T-helper 22 cell (primary cell): ENCODE measurements at regions not wholly inside any gene's neighbourhood (a gene's known extent, or its start where the extent isn't known, plus 50 kb on each side); places are given as distances from the start of the nearest gene placed in this dataset.

Source experiments
- DNase-seq: peaks from one replicate; pipeline ENCODE4 v3.0.0-alpha.2; 2020; ENCODE audit warnings: low read depth

- DNase-seq = no peak
Measured at GRCh38 chr4:188197566-188197965, 58.3 kb downstream of the TRIML1 start.

DNA sequence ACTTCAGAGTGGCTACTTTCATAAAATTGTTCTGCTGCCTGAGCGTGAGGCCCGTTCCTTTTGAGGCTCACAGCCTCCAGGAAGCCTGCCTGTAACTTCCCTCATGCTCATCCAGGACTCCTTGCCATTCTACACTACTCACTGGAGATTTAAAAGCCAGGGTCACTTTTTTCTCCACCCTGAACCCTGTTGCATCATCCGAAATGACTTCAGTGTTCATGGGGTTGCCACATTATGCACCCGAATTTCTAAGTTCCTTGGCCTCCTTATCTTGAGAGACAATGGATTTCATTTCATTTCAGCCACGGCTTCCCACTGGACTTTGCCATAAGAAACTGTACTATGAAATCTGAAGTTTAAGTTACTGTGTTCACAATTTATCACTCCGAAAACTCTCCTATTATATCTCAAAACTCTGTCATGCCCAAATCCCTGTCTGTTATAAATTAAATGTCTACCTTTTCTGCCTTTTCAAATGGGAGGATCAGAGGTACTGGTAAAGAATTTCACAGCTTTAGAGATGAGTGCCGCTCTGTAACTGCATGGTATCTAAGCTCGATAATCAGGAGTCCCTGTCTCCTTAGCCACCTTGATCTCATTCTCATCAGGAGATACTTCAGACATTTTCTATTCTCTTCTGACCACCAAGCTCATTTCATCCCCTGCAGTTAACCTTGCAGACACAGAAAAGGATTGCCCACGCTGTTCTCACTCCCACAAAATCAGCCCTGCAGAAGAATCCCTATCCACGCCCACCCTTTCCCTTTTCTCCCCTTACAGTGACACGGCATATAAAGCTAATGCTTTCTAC, 59.9 kb downstream of the TRIML1 start:
- no peak for DNase-seq

GRCh38 chr4:188201851-188202250, 62.6 kb downstream of the TRIML1 start:
- no peak for DNase-seq

DNA sequence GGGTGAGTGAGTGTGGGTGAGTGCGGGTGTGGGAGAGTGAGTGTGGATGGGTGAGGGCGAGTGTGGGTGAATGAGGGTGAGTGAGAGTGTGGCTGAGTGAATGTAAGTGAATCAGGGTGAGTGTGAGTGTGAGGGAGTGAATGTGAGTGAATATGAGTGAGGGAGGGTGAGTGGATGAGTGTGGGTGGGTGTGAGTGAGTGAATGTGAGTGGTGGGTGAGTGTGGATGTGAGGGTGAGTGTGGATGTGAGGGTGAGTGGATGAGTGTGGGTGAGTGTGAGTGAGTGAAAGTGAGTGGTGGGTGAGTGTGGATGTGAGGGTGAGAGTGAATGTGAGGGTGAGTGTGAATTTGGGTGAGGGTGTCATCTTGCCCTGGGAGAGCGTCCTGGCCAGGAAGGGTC, 67.5 kb downstream of the TRIML1 start:
- no peak for DNase-seq

GRCh38 chr4:188214861-188215260, 75.6 kb downstream of the TRIML1 start:
- no peak for DNase-seq

- no peak for DNase-seq
Measured at GRCh38 chr4:188218392-188218791, 79.2 kb downstream of the TRIML1 start.

GRCh38 chr4:188220006-188220405, 80.8 kb downstream of the TRIML1 start:
- no peak for DNase-seq

GRCh38 chr4:188221090-188221489, 81.8 kb downstream of the TRIML1 start:
- DNase-seq = no peak

DNA sequence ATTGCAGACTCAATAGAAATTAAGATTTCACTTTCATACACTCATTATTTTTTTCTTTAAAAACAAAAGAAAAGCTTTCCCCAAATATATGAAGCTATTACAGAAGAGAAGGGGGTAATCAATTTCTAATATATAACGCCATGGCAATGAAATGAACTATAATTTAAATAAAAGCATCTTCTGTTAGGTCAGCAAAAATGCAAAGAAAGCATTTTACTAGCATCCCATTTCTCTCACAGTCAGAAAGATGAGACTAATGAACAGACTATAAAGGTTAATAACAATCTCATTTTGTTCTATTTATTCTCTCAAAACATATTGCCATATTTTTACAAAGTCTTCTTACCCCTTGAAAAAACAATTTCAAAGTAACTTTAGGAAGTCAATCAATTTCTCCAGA, 89.0 kb downstream of the TRIML1 start:
- no peak for DNase-seq

DNA sequence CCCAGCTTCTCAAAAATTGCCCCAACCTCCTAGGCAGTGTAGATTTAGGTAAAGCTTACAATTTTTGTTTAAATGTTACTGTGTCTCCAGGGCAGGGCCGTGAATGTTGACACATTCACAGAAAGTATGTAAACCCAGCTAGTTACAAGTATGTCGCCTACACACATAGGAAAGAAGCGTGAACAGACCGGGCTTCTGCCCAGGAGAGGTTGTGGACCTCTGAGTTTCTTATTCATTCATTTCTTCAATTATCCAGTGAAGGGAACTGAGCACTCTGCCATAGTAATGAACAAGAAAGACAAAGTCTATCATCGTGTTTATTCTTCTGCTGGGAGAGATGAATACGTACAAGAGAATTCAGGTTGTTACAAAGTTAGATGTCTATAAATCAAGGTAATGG, 93.2 kb downstream of the TRIML1 start:
- DNase-seq = no peak

DNA sequence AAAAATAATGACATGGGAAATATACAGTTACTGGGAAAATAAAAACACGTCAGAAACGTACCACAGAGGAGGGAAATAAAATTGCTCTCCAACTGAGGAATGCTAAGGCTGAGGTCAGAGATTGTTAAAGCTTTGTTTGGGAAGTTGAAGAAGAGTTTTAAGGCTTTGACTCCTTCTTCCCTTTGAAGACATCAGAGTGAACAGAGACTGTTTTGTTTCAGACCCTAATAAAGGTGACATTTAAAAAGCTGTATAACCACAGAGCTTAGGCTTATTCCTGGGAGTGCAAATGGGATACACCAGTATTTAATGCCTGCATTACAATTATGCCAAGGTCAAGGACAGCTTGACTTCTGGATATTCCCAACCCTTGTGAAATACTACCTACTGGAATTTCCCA, 102.8 kb downstream of the TRIML1 start:
- DNase-seq = no peak

DNA sequence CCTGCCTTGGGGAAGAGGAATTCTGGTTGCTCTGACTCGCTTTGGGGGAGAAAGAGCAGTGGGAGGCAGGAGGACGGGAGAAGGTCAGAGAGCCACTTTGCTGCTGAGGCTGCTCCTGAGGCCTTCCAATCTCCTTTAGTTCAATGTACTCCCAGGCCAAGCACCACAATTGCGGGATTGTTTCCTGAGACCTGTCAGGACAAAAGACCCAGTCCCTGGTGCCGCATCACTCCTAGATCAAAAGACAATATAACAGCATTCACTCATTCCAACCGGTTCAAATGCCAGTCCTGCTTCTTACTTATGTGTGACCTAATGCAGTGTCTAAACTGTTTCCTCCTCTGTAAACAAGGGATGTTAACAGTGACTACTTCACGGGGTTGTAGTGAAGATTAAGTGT, 106.4 kb downstream of the TRIML1 start:
- no peak for DNase-seq

- DNase-seq = no peak
Measured at GRCh38 chr4:188246488-188246887, 107.2 kb downstream of the TRIML1 start.

DNA sequence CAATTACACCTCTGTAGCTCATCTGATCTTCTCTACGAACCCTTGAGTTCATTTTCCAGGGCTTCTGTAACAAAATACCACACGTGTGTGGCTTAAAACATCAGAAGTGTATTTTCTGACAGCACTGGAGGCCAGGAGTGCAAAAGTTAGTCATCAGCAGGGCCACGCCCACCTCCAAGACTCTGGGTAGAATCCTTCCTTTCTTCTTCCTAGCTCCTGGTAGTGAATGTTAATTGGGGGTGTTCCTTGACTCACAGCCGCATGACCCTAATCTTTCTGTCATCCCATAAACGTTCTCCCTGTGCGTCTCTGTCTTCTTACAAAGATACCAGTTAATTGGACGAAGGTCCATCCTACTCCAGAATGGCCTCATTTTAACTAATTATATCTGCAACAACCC, 115.0 kb downstream of the TRIML1 start:
- no peak for DNase-seq

DNA sequence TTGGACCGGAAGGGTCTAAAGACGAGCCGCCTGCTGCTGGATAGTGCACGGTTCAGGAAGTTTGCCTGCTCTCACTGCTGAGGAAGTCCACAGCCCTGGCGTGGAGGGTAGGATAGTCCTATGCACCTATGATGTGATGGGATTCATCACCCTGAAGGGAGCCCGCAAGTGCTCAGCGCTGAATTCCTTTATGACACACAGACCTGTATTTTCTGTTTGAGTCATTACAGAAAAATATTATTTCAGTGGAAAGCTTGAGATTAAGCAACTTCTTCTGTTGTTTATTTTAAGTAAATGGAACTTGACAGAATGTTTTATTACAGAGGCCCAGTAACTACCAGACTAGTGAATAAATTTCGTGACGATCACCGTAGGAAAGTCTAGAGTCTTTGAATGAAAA, 123.2 kb downstream of the TRIML1 start:
- no peak for DNase-seq

DNA sequence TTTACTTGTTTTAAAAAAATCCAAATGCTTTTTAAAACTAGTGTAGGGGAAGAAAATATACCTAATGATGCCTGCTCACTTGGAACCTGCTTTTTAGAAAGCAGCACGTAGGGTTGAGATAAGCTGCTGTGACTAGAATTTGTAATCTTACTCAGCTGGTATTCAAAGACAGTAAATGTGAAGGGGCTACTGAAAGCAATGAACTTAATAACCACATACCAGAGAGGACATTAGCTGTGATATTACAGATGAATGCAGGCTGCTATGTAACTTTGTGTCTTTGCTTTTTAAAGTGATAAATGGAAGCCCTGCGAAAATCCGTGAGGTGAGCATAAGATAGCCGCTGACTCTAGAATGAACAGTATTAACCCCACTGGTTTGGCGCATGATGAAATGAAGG, 124.1 kb downstream of the TRIML1 start:
- DNase-seq = no peak

DNA sequence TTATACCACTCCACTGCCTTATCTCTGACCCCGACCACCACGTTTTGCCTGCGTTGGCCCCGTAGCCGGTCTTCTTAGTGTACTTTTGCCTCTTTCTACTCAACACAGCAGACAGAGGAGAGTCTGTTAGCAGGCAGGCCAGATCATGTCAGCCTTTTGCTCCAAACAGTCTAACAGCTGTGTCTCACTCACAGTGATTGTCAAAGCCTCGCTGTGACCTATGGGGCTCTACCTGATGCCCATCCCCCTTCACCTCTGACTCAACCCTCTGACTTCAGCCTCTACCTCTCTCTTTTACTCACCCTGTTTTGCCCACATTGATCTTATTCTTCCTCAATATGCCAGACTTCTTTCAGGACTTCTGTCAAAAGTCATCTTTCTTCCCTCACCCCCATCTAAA, 127.1 kb downstream of the TRIML1 start:
- DNase-seq = no peak

- no peak for DNase-seq
Measured at GRCh38 chr4:188268131-188268908, 129.1 kb downstream of the TRIML1 start.

GRCh38 chr4:188270273-188271069, 131.2 kb downstream of the TRIML1 start:
- DNase-seq = no peak

DNA sequence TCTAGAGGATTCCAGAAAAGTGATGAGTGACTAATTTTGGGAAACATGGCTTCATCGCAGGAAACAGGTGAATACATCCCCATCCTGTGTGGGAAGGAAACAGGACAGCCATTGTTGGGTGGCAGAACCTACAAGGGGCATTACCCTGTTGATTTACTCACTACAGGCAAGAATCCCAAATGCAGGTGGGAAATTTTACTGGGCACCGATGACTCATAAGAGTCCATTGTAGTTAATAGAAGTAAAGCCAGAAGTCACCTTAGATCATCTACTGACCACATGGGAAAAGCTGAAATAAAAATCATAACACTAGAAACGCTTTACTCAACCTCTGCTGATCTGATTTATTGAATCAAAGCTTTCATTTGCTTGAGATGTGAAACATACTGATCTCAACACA, 136.4 kb downstream of the TRIML1 start:
- no peak for DNase-seq

DNA sequence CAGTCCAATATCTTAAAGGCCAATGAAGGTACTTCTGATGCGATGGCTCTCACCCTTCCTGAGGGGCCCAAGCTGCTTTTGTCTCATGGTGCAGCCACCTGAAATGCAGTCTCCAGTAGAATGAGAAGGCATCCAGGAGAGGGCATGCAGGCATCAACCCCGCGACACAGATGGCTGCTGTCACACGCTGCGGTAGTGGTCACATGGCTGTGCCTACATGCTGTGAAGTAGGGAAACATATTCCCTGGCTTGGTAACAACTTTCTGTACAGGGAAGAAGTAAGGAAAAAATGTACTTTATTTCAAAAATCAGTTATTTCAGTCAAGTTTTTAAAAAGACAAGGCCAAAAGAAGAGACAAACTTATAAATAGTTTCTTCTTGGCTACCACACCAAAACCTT, 139.9 kb downstream of the TRIML1 start:
- DNase-seq = no peak

- no peak for DNase-seq
Measured at GRCh38 chr4:188282471-188283232, 143.4 kb downstream of the TRIML1 start.
